IMR-90 (cell line): ENCODE measurements at regions not wholly inside any gene's neighbourhood (a gene's known extent, or its start where the extent isn't known, plus 50 kb on each side); places are given as distances from the start of the nearest gene placed in this dataset.
A peak's percentile ranks its signal among the peaks of the same experiment; 100 is the strongest.

Experiments
- ATAC-seq: fragments of 200-7000 bp; cut with Tn5 transposase; 2 replicates; pipeline ENCODE4 v1.9.1; 2020; ENCODE audit warnings: low read depth, mild to moderate bottlenecking, moderate library complexity
- BruUV-seq: library from RNA; stranded (reverse); fragments of 400-500 nt; replicated peaks from 2 replicates; lab custom pipeline; 2021; lab: Mats Ljungman, UMichigan
- CTCF ChIA-PET: fragments of 300-600 bp; formaldehyde crosslinking; extraction: SDS; loops from one replicate; lab custom pipeline; 2021; ENCODE audit warnings: antibody characterized with exemption; lab: Yijun Ruan, JAX
- POLR2A ChIA-PET: fragments of 300-600 bp; sonication (Branson Sonifier 250); formaldehyde crosslinking; loops from one replicate; lab custom pipeline; 2022; ENCODE audit warnings: antibody characterized with exemption; ENCODE audit not compliant: unreplicated experiment; lab: Charles Lee
- DNase-seq: peaks from one replicate; pipeline ENCODE4 v3.0.0; 2013
- H2AFZ ChIP-seq: replicated peaks from 2 replicates; pipeline ENCODE3; 2013; ENCODE audit warnings: low read length, mild to moderate bottlenecking; ENCODE audit not compliant: poor library complexity
- H2AK5ac ChIP-seq: 2 replicates; pipeline ENCODE4 v1.6.1; 2013; ENCODE audit warnings: low read depth, low read length, inconsistent platforms
- H2AK9ac ChIP-seq: replicated peaks from 2 replicates; pipeline ENCODE3; 2013; ENCODE audit warnings: mild to moderate bottlenecking, low read depth, low read length, moderate library complexity; ENCODE audit not compliant: poor library complexity
- H2BK120ac ChIP-seq: 2 replicates; pipeline ENCODE4 v1.6.1; 2013; ENCODE audit warnings: low read depth, low read length, inconsistent platforms
- H2BK15ac ChIP-seq: 3 replicates; pipeline ENCODE4 v1.6.1; 2013; ENCODE audit warnings: low read depth, low read length, inconsistent platforms
- H2BK20ac ChIP-seq: 2 replicates; pipeline ENCODE4 v1.6.1; 2013; ENCODE audit warnings: low read depth, mild to moderate bottlenecking, inconsistent platforms, low read length, moderate library complexity
- H2BK5ac ChIP-seq: 2 replicates; pipeline ENCODE4 v1.6.1; 2013; ENCODE audit warnings: mild to moderate bottlenecking, low read depth, low read length, inconsistent platforms; ENCODE audit not compliant: poor library complexity, severe bottlenecking
- H3K14ac ChIP-seq: replicated peaks from 2 replicates; pipeline ENCODE4 v1.6.1; 2013; ENCODE audit warnings: low read depth, low read length, inconsistent platforms
- H3K18ac ChIP-seq: 2 replicates; pipeline ENCODE4 v1.6.1; 2013; ENCODE audit warnings: low read depth, low read length, control low read depth
- H3K23ac ChIP-seq: 2 replicates; pipeline ENCODE4 v1.6.1; 2013; ENCODE audit warnings: low read depth, low read length, inconsistent platforms
- H3K27ac ChIP-seq: 2 replicates; pipeline ENCODE4 v1.5.1; 2013; ENCODE audit warnings: mild to moderate bottlenecking, control low read depth, low read length; ENCODE audit not compliant: insufficient read depth
- H3K27me3 ChIP-seq: 2 replicates; pipeline ENCODE4 v1.6.1; 2013; ENCODE audit warnings: low read length; ENCODE audit not compliant: control insufficient read depth, insufficient read depth
- H3K36me3 ChIP-seq: 2 replicates; pipeline ENCODE4 v1.6.1; 2013; ENCODE audit warnings: low read length, mixed read lengths; ENCODE audit not compliant: control insufficient read depth, insufficient read depth
- H3K4ac ChIP-seq: 2 replicates; pipeline ENCODE4 v1.6.1; 2013; ENCODE audit warnings: low read depth, low read length, inconsistent platforms
- H3K4me1 ChIP-seq: 2 replicates; pipeline ENCODE4 v1.6.1; 2013; ENCODE audit warnings: low read length, mixed read lengths; ENCODE audit not compliant: control insufficient read depth, insufficient read depth
- H3K4me2 ChIP-seq: 2 replicates; pipeline ENCODE4 v1.6.1; 2013; ENCODE audit warnings: low read depth, mild to moderate bottlenecking, control low read depth, low read length, moderate library complexity
- H3K4me3 ChIP-seq: 2 replicates; pipeline ENCODE4 v1.5.1; 2013; ENCODE audit warnings: low read depth, mild to moderate bottlenecking, control low read depth, low read length, moderate library complexity; ENCODE audit not compliant: insufficient read depth
- H3K56ac ChIP-seq: 2 replicates; pipeline ENCODE4 v1.6.1; 2013; ENCODE audit warnings: low read length, inconsistent platforms; ENCODE audit not compliant: insufficient read depth; ENCODE audit errors: extremely low read depth
- H3K79me1 ChIP-seq, 2 experiments: 2 replicates each; pipeline ENCODE4 v1.6.1; 2013; ENCODE audit warnings: low read length in 2 of 2, inconsistent platforms in 1 of 2, low read depth in 1 of 2
- H3K9ac ChIP-seq: 2 replicates; pipeline ENCODE4 v1.6.1; 2013; ENCODE audit warnings: low read depth, low read length, control low read depth
- H3K9me1 ChIP-seq: 2 replicates; pipeline ENCODE4 v1.6.1; 2013; ENCODE audit warnings: low read length, inconsistent platforms; ENCODE audit not compliant: insufficient read depth
- H3K9me3 ChIP-seq: 2 replicates; pipeline ENCODE4 v1.6.1; 2013; ENCODE audit warnings: low read length; ENCODE audit not compliant: control insufficient read depth, insufficient read depth
- H4K20me1 ChIP-seq: 2 replicates; pipeline ENCODE4 v1.6.1; 2013; ENCODE audit warnings: low read length, inconsistent platforms; ENCODE audit not compliant: insufficient read depth
- H4K5ac ChIP-seq: 2 replicates; pipeline ENCODE4 v1.6.1; 2013; ENCODE audit warnings: mild to moderate bottlenecking, low read depth, low read length, control low read depth
- H4K8ac ChIP-seq, 2 experiments: 2 replicates each; pipeline ENCODE4 v1.6.1; 2013; ENCODE audit warnings: low read depth in 2 of 2, low read length in 2 of 2, control low read depth in 1 of 2, inconsistent platforms in 1 of 2
- H4K91ac ChIP-seq: 2 replicates; pipeline ENCODE4 v1.6.1; 2013; ENCODE audit warnings: low read depth, low read length, inconsistent platforms; ENCODE audit not compliant: insufficient read depth
- BHLHE40 ChIP-seq: fragments of 150-350 bp; IDR thresholded peaks from 2 replicates; pipeline ENCODE4 v1.6.1; 2016; ENCODE audit warnings: mild to moderate bottlenecking, low read depth, low read length
- MAFK ChIP-seq: IDR thresholded peaks from 2 replicates; pipeline ENCODE4 v1.6.1; 2012; ENCODE audit warnings: low read depth, low read length, improper control_type of control experiment
- NFE2L2 ChIP-seq: fragments of 150-350 bp; IDR thresholded peaks from 2 replicates; pipeline ENCODE4 v1.6.1; 2016; ENCODE audit warnings: low read depth, mild to moderate bottlenecking, low read length
- RAD21 ChIP-seq: IDR thresholded peaks from 2 replicates; pipeline ENCODE4 v1.6.1; 2012; ENCODE audit warnings: low read length, improper control_type of control experiment
- USF2 ChIP-seq: fragments of 150-350 bp; IDR thresholded peaks from 2 replicates; pipeline ENCODE4 v1.6.1; 2017; ENCODE audit warnings: mild to moderate bottlenecking, antibody characterized with exemption, low read length, low read depth
- WGBS, 2 experiments: methylation state at CpG; one replicate each; pipeline versions ENCODE4 v1.1.5 to v1.1.7; 2013; ENCODE audit warnings: missing lambda C conversion rate in 2 of 2; ENCODE audit not compliant: insufficient read length in 1 of 2; ENCODE audit errors: extremely low coverage in 2 of 2; 5-methylcytosine and 5-hydroxymethylcytosine counted together
- dilution Hi-C: fragments of 300-500 bp; cut with HindIII; formaldehyde crosslinking; loops from one replicate; pipeline ENCODE4 v1.14.3; 2018; ENCODE audit warnings: low sequenced_read_pairs; ENCODE audit not compliant: unreplicated experiment
- in situ Hi-C: fragments of 300-500 bp; cut with MboI; formaldehyde crosslinking; loops from 3 replicates; pipeline ENCODE4 v1.14.3; 2019; ENCODE audit warnings: low sequenced_read_pairs, inconsistent platforms, mixed read lengths
- intact Hi-C: fragments of 100-400 bp; cut with micrococcal nuclease; formaldehyde crosslinking; loops from 2 replicates; pipeline ENCODE4 v1.10.0; 2022

GRCh38 chr17:12386225-12386624 lies 279.5 kb upstream of the MYOCD start:
- 0 out of 4 replicates have a peak overlapping the region, but pooled peaks of 1 of the 2 experiments have one; percentile 20 for H4K8ac ChIP-seq
- no peak overlapping the region for H3K18ac ChIP-seq
- H3K4me3 ChIP-seq = no peak overlapping the region
- no peak overlapping the region for H3K4ac ChIP-seq
- no peaks in the 10 kb centered on the region for H3K79me1 ChIP-seq
- in situ Hi-C loops = no loop called here
- H2BK5ac ChIP-seq = no peak overlapping the region
- no peak overlapping the region; the same call in 1 of the 2 replicates for H3K14ac ChIP-seq
- ChIA-PET POLR2A (no interaction called here), CTCF (interaction anchor here (1.2 kb wide), 1 partner anchor 9 kb away, joined by 4 read pairs; no protein-coding TSS in a partner anchor)
- no peak overlapping the region for H3K23ac ChIP-seq
- H2AFZ ChIP-seq = no peak overlapping the region
- no peak overlapping the region for H3K56ac ChIP-seq
- no peaks in the 10 kb centered on the region for H4K20me1 ChIP-seq
- H3K9ac ChIP-seq = no peak overlapping the region
- ATAC-seq = no peak
- H2BK15ac ChIP-seq = no peak overlapping the region
- intact Hi-C loops = no loop called here
- H3K27me3 ChIP-seq = no peaks in the 10 kb centered on the region
- H4K5ac ChIP-seq = no peak overlapping the region
- WGBS, 2 experiments = no CpG with 5 or more reads among the region's 1 CpG
- TF ChIP-seq MAFK (peak; percentile 95), USF2 (no peak), RAD21 (no peak), BHLHE40 (no peak), NFE2L2 (peak; percentile 89)
- H3K4me1 ChIP-seq = peaks cover 2% of the 10 kb centered on the region; the same call in 1 of the 2 replicates
- peak; percentile 11 for DNase-seq
- H2BK120ac ChIP-seq = no peak overlapping the region
- dilution Hi-C loops = no loop called here
- no peaks in the 10 kb centered on the region for H3K9me3 ChIP-seq
- H3K4me2 ChIP-seq = no peak overlapping the region
- H2AK5ac ChIP-seq = no peak overlapping the region
- no peaks in the 10 kb centered on the region for H3K9me1 ChIP-seq
- H3K27ac ChIP-seq = no peak overlapping the region
- H2BK20ac ChIP-seq = no peak overlapping the region
- BruUV-seq = no TSS peak
- H2AK9ac ChIP-seq = no peak overlapping the region
- no peaks in the 10 kb centered on the region for H3K36me3 ChIP-seq
- no peak overlapping the region for H4K91ac ChIP-seq
